ENCODE measurements at regions not wholly inside any gene's neighbourhood (a gene's known extent, or its start where the extent isn't known, plus 50 kb on each side); places are given as distances from the start of the nearest gene placed in this dataset.
"Not testable (repeated sequence)": the region's sequence is repeated elsewhere in the genome, so short reads cannot be mapped to it uniquely, and the experiment has no call there.

DNA sequence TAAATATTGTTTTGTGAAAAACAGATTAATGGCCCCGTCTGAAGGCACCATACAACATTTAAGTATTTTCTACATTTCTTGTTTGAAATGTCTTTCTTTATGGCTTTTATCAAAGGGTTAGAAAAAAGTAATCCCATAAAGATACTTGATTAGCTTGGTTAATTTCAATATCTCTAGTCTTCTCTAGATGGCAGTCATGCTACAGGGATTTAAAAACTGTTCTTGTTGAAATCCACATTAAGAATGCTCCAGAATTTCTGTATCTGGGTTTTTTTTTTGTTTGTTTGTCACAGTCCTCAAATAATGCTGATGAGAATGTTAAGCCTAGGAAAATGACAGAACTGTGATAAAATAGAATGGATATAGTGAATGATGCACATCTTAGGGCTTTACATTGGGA lies 109.0 kb upstream of the AADAT start:
- Histone ChIP-seq H3K36me3 (no peaks in the 10 kb centered on the region), H3K4me1 (no peaks in the 10 kb centered on the region), H3K4me3 (no peak overlapping the region), H3K27me3 (no peaks in the 10 kb centered on the region), H3K27ac (no peak overlapping the region), H3K9me3 (no peaks in the 10 kb centered on the region)
- TF ChIP-seq, protein P1, sequence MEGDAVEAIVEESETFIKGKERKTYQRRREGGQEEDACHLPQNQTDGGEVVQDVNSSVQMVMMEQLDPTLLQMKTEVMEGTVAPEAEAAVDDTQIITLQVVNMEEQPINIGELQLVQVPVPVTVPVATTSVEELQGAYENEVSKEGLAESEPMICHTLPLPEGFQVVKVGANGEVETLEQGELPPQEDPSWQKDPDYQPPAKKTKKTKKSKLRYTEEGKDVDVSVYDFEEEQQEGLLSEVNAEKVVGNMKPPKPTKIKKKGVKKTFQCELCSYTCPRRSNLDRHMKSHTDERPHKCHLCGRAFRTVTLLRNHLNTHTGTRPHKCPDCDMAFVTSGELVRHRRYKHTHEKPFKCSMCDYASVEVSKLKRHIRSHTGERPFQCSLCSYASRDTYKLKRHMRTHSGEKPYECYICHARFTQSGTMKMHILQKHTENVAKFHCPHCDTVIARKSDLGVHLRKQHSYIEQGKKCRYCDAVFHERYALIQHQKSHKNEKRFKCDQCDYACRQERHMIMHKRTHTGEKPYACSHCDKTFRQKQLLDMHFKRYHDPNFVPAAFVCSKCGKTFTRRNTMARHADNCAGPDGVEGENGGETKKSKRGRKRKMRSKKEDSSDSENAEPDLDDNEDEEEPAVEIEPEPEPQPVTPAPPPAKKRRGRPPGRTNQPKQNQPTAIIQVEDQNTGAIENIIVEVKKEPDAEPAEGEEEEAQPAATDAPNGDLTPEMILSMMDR (IDR thresholded peaks at IDR 0.05), result no peak
- no peak for DNase-seq (ENCODE audit: low spot score)

DNA sequence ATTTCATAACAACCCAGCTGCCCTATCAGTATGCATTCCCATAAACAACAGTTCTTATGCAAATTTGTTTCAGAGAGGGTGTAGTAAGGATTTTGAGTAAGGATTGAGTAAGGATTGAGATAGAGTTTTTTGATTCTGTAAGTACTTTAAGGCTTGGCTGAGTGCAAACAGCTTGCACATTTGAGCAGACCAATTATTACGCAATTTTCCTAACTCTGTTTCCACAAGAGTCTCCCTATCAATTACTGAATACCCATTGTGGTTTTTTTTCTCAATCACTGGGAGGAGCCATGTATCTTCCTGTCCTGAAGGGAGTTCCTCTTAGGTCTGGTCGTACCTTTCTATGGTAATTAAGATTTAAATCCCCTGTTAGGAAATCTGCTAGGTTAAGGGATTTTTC lies 105.0 kb upstream of the AADAT start:
- H3K27me3 ChIP-seq; H3K36me3 ChIP-seq; H3K27ac ChIP-seq; H3K4me1 ChIP-seq; H3K9me3 ChIP-seq; H3K4me3 ChIP-seq; DNase-seq (ENCODE audit: low spot score): not testable (repeated sequence)

DNA sequence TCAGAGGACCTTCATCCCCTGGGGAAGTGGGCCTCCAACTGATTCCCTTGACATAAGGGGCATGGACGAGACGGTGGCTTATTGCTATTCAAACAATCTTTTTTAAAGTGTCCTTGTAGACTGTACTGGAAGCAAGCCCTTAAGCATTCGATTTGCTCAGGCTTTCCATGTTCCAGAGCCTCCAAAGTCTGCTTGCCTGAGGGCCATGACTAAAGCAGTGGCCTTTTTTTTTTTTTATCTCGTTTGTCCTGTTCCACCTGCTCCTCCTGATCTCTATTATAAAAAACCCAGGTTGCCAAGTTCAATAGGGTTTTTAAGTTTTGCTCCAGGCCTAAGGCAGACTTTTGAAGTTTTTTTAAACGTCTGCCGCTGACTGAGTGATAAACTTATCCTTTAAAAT lies 103.7 kb upstream of the AADAT start:
- Histone ChIP-seq H3K4me3 (no peak overlapping the region), H3K36me3 (no peaks in the 10 kb centered on the region)
- DNase-seq (ENCODE audit: low spot score), result no peak

DNA sequence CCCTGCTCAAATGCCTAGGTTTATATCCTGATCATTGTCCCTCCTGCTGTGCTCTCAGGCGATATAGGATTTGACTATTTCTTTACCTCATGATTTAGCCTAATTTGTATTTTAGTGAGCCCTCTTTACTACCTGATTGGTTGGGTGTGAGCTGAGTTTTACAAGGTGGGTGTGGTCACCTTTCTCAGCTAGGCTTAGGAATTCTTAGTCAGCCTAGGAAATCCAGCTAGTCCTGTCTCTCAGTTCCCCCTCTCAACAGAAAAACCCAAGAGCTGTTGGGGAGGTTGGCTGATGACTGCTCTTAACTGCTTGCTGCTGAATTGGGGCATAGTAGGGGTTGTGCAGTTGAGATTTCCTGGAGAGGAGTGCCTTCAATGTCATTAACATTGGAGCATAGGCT lies 100.5 kb upstream of the AADAT start:
- no peaks in the 10 kb centered on the region for H3K9me3 ChIP-seq
- no peak overlapping the region for H3K4me3 ChIP-seq
- H3K27me3 ChIP-seq, result no peaks in the 10 kb centered on the region
- DNase-seq (ENCODE audit: low spot score), result no peak
- TF ChIP-seq, protein P1 (IDR thresholded peaks at IDR 0.05), result no peak
- H3K27ac ChIP-seq, result no peak overlapping the region
- H3K4me1 ChIP-seq, result no peaks in the 10 kb centered on the region
- no peaks in the 10 kb centered on the region for H3K36me3 ChIP-seq

More for the DNA sequence above, 103.7 kb upstream of the AADAT start:
- Histone ChIP-seq H3K9me3 (no peaks in the 10 kb centered on the region), H3K27ac (no peak overlapping the region), H3K4me1 (no peaks in the 10 kb centered on the region), H3K27me3 (no peaks in the 10 kb centered on the region)
- TF ChIP-seq, protein P1 (IDR thresholded peaks at IDR 0.05), result no peak

DNA sequence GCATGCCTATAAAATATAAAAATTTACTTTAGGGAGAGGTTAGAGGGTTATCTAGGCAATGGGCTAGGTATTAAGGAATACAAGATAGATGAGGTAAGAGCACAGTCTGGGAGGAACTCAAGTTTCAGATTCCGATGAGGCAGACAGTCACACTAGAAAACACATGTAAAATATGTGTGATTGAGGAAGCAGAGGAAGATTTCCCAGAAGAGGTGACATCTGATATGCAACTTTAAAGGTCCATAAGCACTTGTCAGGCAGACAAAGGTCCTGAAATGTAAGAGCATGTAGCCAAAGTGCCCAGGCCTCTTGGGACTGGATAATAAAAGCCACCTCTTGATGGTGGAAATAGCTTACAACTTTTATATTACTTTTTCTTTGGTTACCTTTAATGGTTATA lies 81.1 kb upstream of the AADAT start:
- H3K9me3 ChIP-seq, result no peaks in the 10 kb centered on the region
- no peaks in the 10 kb centered on the region for H3K36me3 ChIP-seq
- no peaks in the 10 kb centered on the region for H3K27me3 ChIP-seq
- DNase-seq (ENCODE audit: low spot score), result no peak
- no peak overlapping the region for H3K27ac ChIP-seq
- TF ChIP-seq, protein P1 (IDR thresholded peaks at IDR 0.05), result no peak
- H3K4me1 ChIP-seq, result no peaks in the 10 kb centered on the region
- no peak overlapping the region for H3K4me3 ChIP-seq

DNA sequence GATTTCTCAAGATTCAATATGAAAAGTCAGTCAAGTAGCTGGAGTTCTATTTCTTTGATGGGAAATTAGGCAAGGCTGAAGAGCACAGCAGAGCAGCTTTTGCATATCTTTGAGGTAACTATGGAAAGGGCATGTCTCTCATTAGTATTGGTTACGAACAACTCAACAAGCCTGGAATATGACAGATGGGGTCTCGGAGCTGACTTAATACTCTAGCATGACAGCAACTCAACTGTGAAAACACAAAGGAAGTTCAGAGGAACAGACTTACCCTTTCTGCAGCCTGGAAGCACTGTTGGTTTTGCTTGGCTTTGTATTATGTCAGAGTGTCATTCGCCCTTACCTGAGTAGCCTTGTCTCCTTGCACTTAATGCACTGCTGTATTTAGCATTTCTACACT lies 79.9 kb upstream of the AADAT start:
- Histone ChIP-seq H3K27me3 (no peaks in the 10 kb centered on the region), H3K4me3 (no peak overlapping the region), H3K9me3 (no peaks in the 10 kb centered on the region), H3K36me3 (no peaks in the 10 kb centered on the region), H3K27ac (no peak overlapping the region), H3K4me1 (no peaks in the 10 kb centered on the region)
- TF ChIP-seq, protein P1 (IDR thresholded peaks at IDR 0.05), result no peak
- DNase-seq (ENCODE audit: low spot score), result no peak

Data from right atrium auricular region (tissue), 2 donors.